HG02943 (cell line): ENCODE measurements at regions not wholly inside any gene's neighbourhood (a gene's known extent, or its start where the extent isn't known, plus 50 kb on each side); places are given as distances from the start of the nearest gene placed in this dataset.
"Not testable (repeated sequence)": the region's sequence is repeated elsewhere in the genome, so short reads cannot be mapped to it uniquely, and the experiment has no call there.

ENCODE experiments used
- ATAC-seq: cut with Tn5 transposase; IDR thresholded peaks from one replicate; pipeline ENCODE4 v1.9.1; 2021; ENCODE audit warnings: mild to moderate bottlenecking, low read depth, moderate library complexity; ENCODE audit not compliant: unreplicated experiment

DNA sequence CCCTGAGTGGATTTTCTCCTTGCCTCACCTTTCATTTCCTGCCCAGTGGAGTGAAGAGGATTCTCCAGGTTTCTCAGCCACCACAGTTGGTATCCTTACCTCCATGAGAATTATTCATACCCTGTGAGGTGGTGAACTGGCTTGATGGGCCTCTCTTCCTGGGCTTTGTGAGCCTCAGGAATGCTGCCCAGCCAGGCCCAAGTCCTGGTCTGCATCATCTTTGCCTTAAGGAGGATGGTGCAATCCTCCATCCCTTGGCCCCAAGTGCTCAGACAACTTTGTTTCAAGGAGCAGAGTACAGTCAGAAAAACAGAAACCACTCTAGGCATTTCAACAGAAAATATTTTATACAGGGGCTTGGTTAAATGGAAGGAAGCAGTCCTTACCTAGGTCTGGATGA is 114.2 kb upstream of the CADM1 start:
- no peak for ATAC-seq

DNA sequence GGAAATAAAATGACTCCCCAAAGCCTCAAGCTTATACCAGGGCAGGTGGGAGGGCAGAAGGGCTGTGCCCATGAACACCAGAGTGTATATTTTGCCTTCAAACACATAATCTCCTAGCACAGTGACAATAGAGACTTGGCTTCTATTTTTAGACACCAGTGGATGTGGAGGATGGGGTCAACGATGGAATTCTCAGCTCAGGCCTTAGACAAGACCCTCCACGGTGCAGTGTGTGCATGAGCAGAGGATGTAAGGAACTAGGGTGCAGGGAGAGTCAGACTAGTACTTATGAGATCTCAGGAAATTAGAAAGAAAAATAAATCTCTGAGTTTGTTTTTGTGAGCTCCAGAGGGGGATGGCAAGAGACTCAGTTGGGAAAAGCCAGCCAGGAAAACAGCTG is 113.6 kb upstream of the CADM1 start:
- no peak for ATAC-seq

DNA sequence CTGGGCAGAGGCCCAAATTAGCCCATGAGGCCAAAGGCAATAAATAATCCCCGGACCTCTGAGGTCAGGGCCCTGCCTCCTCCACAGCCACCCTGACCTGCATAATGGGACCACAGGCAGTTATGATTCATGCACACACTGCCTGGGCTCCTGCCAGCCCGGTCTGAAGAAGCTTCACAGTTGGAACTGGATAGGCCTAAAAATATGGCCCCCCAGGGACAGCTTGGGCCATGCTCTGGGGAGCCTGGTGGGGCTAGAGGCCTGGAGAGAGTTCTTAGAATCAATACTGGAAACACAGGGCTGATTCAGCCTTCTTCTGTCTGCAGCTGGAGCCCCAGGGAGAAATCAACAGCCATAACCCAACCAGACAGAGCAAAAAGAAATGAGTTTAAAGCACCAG is 112.8 kb upstream of the CADM1 start:
- no peak for ATAC-seq

DNA sequence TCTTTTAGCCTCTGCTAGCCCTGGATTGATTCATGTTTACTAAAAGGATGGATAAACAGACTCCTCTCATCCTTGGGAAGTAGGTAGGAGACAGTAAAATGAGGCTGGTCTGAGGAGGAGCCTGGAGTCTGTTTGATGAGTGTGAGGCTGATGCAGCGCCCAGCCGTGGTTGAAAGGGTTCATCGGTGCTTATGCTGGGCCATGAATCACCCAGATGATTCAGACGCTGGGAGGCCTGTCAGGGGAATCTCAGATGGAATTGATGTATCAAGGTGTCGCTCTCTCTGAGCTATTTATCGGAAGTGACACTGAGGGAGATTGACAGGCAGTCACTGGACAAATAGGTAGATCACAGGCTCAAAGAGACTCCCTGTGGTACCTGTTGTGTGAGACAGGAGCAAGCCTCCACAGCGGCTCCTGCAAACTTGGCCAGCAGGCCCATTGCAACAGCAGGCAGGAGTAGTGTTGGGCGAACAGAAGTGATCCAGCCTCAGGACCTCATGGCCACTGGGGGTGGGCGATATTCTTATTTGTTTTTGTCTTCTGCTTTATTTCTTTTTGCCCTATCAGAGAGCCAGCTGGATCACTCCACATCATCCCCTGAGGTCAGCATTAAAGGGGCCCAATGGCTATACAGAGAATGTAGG is 109.9 kb upstream of the CADM1 start:
- no peak for ATAC-seq

DNA sequence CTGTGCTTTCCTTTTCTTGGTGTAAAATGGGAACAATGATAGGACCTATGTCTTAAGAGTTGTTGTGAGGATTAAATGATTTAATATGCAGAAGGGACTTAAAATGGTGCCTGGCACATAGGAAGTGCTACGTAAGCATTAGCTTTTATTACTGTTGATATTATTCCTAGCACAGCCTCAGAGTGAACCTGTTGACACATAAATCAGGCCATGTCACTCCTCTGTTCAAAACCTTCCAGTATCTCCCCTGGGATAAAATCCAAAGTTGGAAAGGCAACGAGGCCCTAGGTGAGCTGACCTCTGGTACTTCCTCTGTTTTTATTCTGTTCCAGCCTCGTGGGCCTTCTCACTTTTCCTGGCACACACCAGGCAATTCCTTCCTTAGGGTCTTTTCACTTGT is 108.8 kb upstream of the CADM1 start:
- ATAC-seq, result no peak

DNA sequence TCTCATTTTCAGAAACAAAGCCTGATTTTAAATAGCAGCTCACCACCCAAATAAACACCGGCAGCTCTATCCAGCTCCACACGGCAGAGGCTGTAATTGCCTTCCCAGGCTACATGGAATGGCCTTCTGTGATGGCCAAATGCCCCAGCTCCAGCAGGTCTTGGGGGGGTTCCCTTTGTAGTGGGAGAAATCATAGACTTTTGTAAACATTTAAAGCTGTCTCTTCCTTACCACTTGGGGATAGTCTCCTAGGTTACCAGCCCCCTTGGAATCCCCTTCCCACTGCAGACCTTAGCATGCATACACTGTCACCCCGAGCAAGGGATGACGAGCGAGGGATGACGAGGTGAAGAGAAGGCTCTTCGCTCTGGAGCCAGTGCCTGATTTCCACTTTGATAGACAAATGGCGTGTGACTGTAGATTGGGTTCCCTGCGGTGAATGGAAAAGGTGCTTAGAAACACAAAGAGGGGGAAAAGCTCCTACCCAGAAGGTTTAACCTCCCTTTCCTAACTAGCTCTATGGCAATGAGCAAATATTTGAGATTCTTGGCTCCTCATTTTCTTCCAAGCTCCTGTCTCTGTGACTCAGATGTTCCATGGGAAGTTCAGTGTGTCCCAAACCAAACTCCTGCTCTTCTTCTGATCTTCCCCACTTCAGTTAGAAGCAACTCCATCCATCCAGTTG is 108.0 kb upstream of the CADM1 start:
- no peak for ATAC-seq

DNA sequence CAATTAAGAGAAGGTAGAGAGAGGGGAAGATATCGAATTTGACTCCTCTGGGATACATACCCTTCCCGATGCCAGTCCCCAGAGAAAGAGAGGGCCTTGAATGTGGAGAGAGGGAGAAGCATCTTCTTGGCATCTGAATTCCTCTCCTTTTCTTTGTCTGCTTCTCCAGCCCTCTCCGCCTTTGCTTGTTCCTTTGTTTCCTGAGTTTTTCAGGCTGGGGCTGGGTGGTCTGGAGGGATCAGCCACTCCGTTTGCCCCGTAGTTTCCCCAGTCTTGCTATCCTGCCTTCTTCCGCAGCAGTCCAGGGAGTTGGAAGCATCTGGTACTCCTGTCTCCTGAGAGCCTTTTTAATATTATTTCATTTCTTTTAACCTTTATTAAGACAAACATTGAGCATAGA is 107.1 kb upstream of the CADM1 start:
- ATAC-seq, result no peak

DNA sequence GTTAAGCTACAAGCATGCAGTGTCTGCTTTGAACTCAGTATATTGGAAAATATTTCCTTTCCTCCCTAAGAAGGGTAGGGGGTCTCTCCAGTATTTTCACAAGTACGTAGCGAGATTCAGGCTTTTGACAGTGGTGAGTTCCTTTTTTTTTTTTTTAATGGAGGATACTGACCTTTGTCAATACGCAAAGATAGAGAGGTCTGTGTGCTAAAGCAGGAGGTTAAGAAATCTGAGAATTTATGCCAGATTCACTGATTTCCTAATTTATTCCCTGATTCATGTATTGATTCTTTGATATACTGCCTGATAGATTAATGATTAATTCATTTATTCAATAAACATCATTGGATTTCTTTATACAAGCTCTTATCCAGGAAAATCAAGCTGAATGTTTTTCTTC is 106.7 kb upstream of the CADM1 start:
- no peak for ATAC-seq

DNA sequence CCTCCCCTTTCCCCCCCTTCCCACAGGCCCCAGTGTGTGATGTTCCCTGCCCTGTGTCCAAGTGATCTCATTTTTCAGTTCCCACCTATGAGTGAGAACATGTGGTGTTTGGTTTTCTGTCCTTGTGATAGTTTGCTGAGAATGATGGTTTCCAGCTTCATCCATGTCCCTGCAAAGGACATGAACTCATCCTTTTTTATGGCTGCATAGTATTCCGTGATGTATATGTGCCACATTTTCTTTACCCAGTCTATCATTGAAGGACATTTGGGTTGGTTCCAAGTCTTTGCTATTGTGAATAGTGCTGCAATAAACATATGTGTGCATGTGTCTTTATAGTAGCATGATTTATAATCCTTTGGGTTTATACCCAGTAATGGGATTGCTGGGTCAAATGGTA is 106.0 kb upstream of the CADM1 start:
- ATAC-seq, result not testable (repeated sequence)

DNA sequence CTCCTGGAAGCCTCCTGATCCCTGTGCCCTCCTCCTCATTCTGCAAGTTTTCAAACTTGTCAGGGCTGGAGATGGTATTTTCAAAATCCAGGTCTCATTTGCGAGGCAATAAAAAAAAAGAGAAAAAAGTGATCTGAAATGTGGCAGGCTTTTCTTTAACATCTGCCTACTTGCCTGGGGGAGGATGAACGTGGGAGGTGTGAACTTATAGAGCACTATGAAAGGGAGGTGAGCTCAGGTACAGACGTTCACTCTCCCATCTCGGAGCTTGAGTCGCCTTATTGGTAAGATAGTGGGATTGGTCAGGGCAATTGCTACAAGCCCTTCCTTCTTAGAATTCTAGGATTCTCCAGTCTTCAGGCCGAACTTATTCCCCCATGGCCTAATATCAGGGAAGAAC is 104.8 kb upstream of the CADM1 start:
- no peak for ATAC-seq

DNA sequence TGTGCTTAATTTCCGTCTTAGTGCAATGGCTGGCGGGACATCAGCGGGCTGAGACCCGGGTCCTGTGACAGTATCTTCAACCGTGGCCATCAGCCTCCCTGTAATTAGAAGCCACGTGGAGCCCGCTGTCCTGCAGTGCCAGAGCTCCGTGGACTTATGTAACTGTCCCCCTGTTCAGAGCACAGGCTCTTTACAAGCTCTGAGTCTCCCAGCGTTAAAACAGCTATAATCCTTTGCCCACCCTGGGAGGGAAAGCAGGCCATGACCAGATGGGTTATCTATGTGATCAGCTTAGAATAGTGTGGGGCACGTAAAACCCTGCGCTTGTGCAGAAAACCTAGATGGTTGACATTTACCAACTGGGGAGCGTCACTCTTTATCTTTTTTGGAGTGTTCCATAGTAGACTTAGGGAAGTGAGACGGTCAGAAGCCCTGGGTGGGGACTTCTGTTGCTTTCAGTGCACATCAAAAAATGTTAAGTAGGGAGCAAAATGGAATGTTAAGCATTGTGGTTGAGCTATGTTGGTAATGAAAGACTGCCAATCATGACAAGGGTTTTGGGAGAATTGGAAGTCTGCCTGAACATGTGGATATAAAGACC is 103.5 kb upstream of the CADM1 start:
- ATAC-seq, result no peak

DNA sequence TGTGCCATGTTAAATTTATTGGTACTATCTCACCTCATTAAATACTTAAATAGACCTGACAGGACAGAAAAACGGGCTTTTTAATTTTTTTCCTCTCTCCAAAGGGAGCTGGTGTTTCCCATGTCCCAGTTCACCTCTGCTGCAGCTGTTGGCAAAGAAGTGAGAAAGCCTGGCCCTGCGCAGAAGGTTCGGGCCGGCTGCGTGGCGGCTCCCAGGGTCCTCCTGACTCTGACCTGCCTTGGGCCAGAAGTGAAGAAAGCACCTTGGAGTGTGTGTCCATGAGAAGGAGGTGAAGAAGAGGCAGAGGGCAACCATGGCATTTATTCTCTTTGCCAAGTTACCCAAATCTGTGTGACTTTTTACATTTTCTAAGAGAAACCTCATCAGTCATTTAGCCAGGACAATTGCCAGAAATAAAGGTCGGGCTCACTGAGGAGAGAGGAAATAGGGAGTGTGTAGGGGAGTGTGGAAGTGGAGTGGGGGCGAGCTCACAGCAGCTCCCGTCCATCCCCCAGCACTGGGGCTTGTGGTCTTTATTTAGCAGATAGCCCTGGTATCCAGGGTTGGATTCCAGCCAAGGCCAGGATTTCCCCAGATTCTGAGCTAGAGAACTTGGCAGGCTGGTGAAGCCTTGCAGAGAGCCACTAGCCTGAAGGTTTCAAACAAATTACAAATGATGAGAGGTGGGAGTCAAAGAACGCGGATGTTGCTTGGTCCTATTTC is 102.4 kb upstream of the CADM1 start:
- no peak for ATAC-seq

DNA sequence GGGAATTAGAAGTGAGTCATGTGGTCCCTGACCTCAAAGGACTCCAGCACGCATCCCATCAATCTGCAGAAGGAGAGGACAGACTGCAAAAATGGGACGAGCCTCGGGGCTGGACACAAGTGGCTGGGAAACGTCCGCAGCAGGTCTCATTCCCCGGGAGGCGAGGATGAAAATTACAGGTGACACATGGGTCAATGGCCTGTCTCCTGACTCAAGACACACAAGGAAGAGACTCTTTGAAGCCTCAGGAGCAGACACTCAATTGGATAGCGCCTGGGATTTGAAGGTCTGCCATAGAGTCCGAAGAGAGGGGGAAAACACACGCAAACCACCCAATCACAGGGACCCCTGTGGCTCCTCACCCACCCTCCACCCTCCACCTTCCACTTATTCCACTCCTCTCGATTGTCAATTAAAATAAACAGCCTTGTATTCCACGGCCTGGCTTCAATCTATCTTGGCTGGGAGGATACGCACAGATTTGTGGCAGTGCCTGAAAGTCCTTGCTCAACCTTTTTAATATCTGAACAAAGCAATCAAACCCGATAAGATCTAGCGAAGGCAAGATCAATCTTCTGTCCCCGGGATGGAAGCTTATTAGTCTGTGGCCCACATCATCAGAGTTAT is 101.8 kb upstream of the CADM1 start:
- ATAC-seq, result no peak

DNA sequence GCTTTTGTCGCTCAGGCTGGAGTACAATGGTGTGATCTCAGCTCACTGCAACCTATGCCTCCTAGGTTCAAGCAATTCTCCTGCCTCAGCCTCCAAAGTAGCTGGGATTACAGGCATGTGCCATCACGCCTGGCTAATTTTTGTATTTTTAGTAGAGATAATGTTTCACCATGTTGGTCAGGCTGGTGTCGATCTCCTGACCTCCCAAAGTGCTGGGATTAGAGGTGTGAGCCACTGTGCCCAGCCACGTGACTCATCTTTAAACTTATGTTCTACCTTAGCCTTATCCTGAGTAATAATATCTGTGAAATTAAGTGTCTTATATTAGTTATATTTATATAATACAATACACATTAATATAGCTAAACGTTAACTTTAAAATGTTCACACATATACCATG is 101.2 kb upstream of the CADM1 start:
- ATAC-seq, result not testable (repeated sequence)

DNA sequence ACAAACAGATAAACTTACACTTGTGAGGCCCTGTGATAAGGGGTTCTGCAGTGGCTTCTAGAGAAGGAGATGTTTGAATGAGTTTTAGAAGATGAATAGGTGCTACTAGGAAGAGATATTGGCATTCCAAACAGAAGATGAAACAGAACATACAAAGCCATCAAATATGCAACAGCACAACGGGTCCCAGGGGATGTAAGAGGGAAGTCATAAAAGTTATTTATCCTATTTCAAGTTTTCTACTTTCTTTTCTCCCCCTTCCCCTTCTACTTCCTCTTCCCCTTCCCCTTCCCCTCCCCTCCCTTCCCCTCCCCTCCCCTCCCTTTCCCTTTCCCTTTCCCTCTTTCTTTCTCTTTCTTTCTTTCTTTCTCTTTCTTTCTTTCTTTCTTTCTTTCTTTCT is 94.9 kb upstream of the CADM1 start:
- ATAC-seq, result no peak

DNA sequence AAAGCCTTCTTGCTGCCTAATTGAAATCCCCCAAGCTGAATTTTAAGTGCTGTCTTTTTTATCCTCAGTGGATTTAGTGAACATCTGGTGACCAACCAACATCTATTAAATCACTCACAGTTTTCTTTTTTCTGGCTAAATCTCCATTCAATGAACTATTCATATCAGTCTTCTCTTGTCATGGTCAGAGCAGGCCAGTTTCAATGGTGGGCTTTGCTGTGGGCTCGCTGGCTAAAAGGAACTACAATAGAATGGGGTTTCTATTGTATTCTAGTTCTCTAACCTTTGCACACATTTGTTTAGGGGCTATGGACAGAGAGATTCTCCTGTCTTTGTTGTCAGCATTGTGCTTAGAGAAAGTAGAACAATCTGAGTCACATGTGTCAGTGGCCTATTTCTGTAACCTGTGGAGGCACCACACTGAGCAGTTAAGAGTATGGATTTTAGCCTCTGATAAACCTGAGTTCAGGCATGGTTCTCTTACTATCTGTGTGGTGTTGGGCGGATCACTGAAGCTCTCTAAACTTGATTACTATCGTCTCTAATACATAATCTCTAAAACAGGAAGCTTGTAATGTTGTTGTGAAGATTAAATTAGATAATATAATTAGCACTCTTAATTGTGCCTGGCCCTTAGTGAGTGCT is 94.2 kb upstream of the CADM1 start:
- ATAC-seq, result no peak

DNA sequence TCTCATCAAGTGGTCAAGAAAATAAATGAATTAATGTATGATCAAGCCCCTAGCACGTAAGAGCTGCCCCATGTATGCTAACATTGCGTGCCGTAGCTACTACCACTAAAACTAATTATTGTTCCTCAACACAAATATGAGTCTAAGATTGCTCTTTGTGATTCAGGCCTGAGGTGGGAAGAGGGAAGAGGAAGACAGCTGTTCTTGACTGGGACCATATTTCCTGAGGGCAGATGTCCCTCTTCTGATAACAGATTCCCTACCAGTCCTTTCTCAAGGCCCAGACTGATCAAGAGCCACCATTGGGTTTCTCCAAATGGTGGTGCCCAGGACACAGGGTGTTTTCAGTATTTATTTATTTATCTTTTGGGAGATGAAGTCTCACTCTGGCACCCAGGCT is 87.2 kb upstream of the CADM1 start:
- ATAC-seq, result no peak

DNA sequence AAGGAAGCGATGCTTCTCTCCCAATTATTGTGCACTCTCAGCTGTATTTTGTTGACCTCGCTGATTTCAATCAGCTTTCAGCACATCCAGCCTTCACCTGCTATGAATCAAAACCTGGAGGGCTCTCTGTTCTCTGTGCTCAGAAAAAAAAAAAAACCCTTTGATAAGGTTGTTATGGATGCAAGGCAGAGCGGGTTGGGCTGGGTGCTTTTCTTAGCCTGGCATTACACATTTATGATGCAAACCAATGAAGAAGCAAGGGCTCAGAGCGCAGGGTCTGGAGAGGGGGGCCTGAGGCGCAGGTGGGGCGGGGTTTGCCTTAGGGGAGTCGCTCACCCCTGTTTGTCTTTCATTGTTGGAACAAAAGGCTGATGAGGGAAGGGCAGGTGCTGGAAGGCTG is 86.0 kb upstream of the CADM1 start:
- no peak for ATAC-seq

DNA sequence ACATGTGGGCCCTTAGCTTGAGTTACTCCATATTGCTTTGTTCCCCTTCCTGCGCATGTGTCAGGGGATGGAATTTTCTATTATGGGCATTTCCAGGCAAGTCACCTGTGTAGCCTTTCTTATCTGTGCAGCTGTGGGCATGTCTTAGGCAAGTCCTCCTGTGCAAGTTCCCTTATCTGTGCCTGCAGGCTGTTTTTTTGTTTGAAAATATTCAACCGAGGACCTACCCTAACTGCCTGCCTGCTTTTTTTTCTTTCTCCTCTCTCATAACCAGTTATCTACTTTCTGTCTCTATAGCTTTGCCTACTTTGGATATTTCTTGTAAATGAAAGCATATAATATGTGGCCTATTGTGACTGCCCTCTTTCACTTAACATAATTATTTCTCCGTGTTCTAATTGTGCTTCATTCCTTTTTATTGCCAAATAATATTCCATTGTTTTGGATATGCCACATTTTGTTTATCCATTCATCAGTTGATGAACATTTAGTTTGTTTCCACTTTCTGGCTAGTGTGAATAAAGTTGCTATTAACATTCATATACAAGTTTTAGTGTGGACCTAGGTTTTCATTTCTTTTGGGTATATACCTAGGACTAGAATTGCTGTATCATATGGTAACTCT is 83.6 kb upstream of the CADM1 start:
- no peak for ATAC-seq

DNA sequence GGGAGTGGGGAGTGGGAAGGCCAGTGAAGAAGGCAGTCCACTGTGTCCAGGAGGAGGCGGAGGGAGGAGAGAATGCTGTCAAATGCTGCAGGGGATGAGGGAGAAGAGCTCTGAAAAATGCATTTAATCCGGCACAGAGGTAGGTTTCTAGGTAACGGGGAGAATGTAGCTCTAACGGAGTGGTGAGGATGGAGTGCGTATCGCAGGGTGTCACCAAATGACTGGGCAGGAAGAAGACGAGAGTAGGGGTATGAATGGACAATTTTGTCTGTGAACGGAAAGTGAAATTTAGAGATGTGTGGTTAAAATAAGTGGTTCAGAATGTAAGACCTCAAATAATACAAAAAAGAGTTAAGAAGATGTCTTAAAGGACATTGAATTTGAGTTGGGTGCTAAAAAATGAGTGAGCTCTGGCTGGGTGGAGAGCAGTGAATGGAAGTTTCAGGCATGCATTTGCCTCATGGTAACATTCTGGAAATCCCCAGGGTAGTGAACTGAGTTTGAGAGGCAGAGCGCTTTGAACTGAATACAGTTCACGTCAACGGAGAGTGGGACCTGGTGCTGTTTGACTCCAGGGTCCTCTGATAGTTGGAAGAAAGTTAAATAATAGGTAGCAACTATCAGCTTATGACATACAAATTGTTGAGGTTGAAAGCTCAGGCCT is 81.3 kb upstream of the CADM1 start:
- no peak for ATAC-seq
